H1 (cell line): ENCODE measurements at regions not wholly inside any gene's neighbourhood (a gene's known extent, or its start where the extent isn't known, plus 50 kb on each side); places are given as distances from the start of the nearest gene placed in this dataset.

Experiments
- CTCF ChIA-PET: fragments of 300-600 bp; sonication (Branson Sonifier 250); formaldehyde crosslinking; loops from one replicate; lab custom pipeline; 2021; ENCODE audit not compliant: partially characterized antibody; lab: Charles Lee
- POLR2A ChIA-PET: fragments of 300-600 bp; sonication (Branson Sonifier 250); formaldehyde crosslinking; loops from one replicate; lab custom pipeline; 2021; ENCODE audit warnings: inconsistent platforms; ENCODE audit not compliant: partially characterized antibody; lab: Charles Lee
- DNase-seq, 2 experiments: peaks; one replicate each; pipeline versions ENCODE4 v3.0.0 to v3.0.0-alpha.2; 2010 to 2022; ENCODE audit warnings: low spot score in 2 of 2, low read depth in 1 of 2, mixed read lengths in 1 of 2
- FAIRE-seq: peaks from 2 replicates; lab custom pipeline; 2011; peaks lifted over from hg19 to GRCh38; lab: Jason Lieb, UNC
- H2AFZ ChIP-seq: 2 replicates; pipeline ENCODE4 v1.8.1; 2012; ENCODE audit warnings: low read length, inconsistent platforms
- H2AK5ac ChIP-seq: 2 replicates; pipeline ENCODE4 v1.6.1; 2013; ENCODE audit warnings: low read depth, low read length
- H2BK120ac ChIP-seq: replicated peaks from 2 replicates; pipeline ENCODE3; 2013; ENCODE audit warnings: low read depth, low read length, inconsistent platforms
- H2BK12ac ChIP-seq: 2 replicates; pipeline ENCODE4 v1.6.1; 2013; ENCODE audit warnings: low read depth, low read length
- H2BK15ac ChIP-seq: 2 replicates; pipeline ENCODE4 v1.6.1; 2013; ENCODE audit warnings: low read length
- H2BK20ac ChIP-seq: 2 replicates; pipeline ENCODE4 v1.6.1; 2013; ENCODE audit warnings: low read length
- H2BK5ac ChIP-seq: 2 replicates; pipeline ENCODE4 v1.6.1; 2013; ENCODE audit warnings: low read depth, low read length
- H3K14ac ChIP-seq: 2 replicates; pipeline ENCODE4 v1.6.1; 2013; ENCODE audit warnings: inconsistent platforms; ENCODE audit not compliant: insufficient read length
- H3K18ac ChIP-seq: 2 replicates; pipeline ENCODE4 v1.6.1; 2013; ENCODE audit warnings: low read length; ENCODE audit errors: extremely low read depth
- H3K23ac ChIP-seq: 2 replicates; pipeline ENCODE4 v1.6.1; 2013; ENCODE audit warnings: inconsistent platforms; ENCODE audit not compliant: insufficient read length
- H3K23me2 ChIP-seq: 2 replicates; pipeline ENCODE4 v1.6.1; 2013; ENCODE audit warnings: low read depth, low read length
- H3K27ac ChIP-seq: 2 replicates; pipeline ENCODE4 v1.6.1; 2011; ENCODE audit warnings: low read depth, low read length, inconsistent platforms
- H3K27me3 ChIP-seq, 4 experiments: replicated peaks in 1 of 4; 1 replicate in 1 of 4; 2 replicates in 3 of 4; pipeline versions ENCODE4 v1.6.1 to v1.8.1; 2011 to 2013; ENCODE audit warnings: low read length in 3 of 4, mild to moderate bottlenecking in 3 of 4, inconsistent platforms in 2 of 4, mixed read lengths in 2 of 4, moderate library complexity in 1 of 4; ENCODE audit not compliant: control insufficient read depth in 3 of 4, insufficient read depth in 3 of 4; ENCODE audit errors: extremely low read depth in 1 of 4
- H3K36me3 ChIP-seq, 4 experiments: 2 replicates each; pipeline versions ENCODE4 v1.6.1 to v1.8.1; 2011 to 2013; ENCODE audit warnings: mild to moderate bottlenecking in 4 of 4, low read length in 3 of 4, moderate library complexity in 2 of 4, control low read depth in 1 of 4, inconsistent platforms in 1 of 4; ENCODE audit not compliant: insufficient read depth in 4 of 4, control insufficient read depth in 2 of 4
- H3K4ac ChIP-seq: replicated peaks from 2 replicates; pipeline ENCODE3; 2013; ENCODE audit warnings: low read length, low read depth, mixed read lengths, inconsistent platforms; ENCODE audit not compliant: insufficient read length
- H3K4me1 ChIP-seq, 4 experiments: replicated peaks in 1 of 4; 1 replicate in 1 of 4; 2 replicates in 3 of 4; pipeline versions ENCODE4 v1.6.1 to v1.8.1; 2011 to 2013; ENCODE audit warnings: low read length in 3 of 4, inconsistent platforms in 2 of 4, mixed read lengths in 1 of 4; ENCODE audit not compliant: insufficient read depth in 4 of 4, control insufficient read depth in 3 of 4
- H3K4me2 ChIP-seq, 2 experiments: 2 replicates each; pipeline versions ENCODE4 v1.6.1 to v1.8.1; 2011 to 2013; ENCODE audit warnings: low read depth in 2 of 2, low read length in 2 of 2, control low read depth in 1 of 2, inconsistent platforms in 1 of 2, mild to moderate bottlenecking in 1 of 2; ENCODE audit not compliant: insufficient read depth in 1 of 2
- H3K4me3 ChIP-seq, 4 experiments: fragments of 200-600, 300-600 bp in 1 of 4; sonication (generic), shearing (Covaris generic), sonication (Bioruptor Twin) in 1 of 4; 2 replicates each; pipeline versions ENCODE4 v1.5.1 to v1.8.1; 2011 to 2016; ENCODE audit warnings: low read length in 4 of 4, low read depth in 3 of 4, control low read depth in 2 of 4, inconsistent platforms in 2 of 4, mild to moderate bottlenecking in 2 of 4, mixed read lengths in 1 of 4, moderate library complexity in 1 of 4; ENCODE audit not compliant: insufficient read depth in 2 of 4; ENCODE audit errors: extremely low read depth in 1 of 4
- H3K56ac ChIP-seq: replicated peaks from 2 replicates; pipeline ENCODE3; 2013; ENCODE audit warnings: low read depth, mild to moderate bottlenecking, mixed read lengths, low read length, inconsistent platforms; ENCODE audit not compliant: insufficient read length
- H3K79me1 ChIP-seq: 2 replicates; pipeline ENCODE4 v1.6.1; 2013; ENCODE audit warnings: low read depth, low read length, control low read depth
- H3K79me2 ChIP-seq, 2 experiments: 2 replicates each; pipeline versions ENCODE4 v1.6.1 to v1.8.1; 2012 to 2013; ENCODE audit warnings: low read length in 2 of 2, mild to moderate bottlenecking in 2 of 2, inconsistent platforms in 1 of 2; ENCODE audit not compliant: insufficient read depth in 2 of 2, control insufficient read depth in 1 of 2
- H3K9ac ChIP-seq, 4 experiments: replicated peaks in 1 of 4; 1 replicate in 1 of 4; 2 replicates in 3 of 4; pipeline versions ENCODE4 v1.6.1 to v1.8.1; 2011 to 2013; ENCODE audit warnings: low read depth in 3 of 4, low read length in 3 of 4, control low read depth in 2 of 4, mild to moderate bottlenecking in 2 of 4, moderate library complexity in 2 of 4, inconsistent platforms in 1 of 4; ENCODE audit errors: extremely low read depth in 1 of 4
- H3K9me3 ChIP-seq, 2 experiments: 2 replicates each; pipeline versions ENCODE4 v1.6.1 to v1.8.1; 2012 to 2013; ENCODE audit warnings: mild to moderate bottlenecking in 2 of 2, moderate library complexity in 2 of 2, control low read depth in 1 of 2, inconsistent platforms in 1 of 2, low read depth in 1 of 2, low read length in 1 of 2, mixed read lengths in 1 of 2; ENCODE audit not compliant: insufficient read depth in 2 of 2
- H4K20me1 ChIP-seq, 2 experiments: replicated peaks in 1 of 2; 2 replicates each; pipeline versions ENCODE3 to v1.8.1; 2011 to 2013; ENCODE audit warnings: inconsistent platforms in 2 of 2, low read length in 2 of 2, mild to moderate bottlenecking in 1 of 2; ENCODE audit not compliant: insufficient read depth in 2 of 2, control insufficient read depth in 1 of 2
- H4K5ac ChIP-seq: 2 replicates; pipeline ENCODE4 v1.6.1; 2013; ENCODE audit warnings: low read length, low read depth, mixed read lengths, inconsistent platforms; ENCODE audit not compliant: insufficient read length
- H4K8ac ChIP-seq: 2 replicates; pipeline ENCODE4 v1.8.0; 2013; ENCODE audit warnings: mild to moderate bottlenecking, moderate library complexity, low read length, inconsistent platforms; ENCODE audit not compliant: insufficient read depth; ENCODE audit errors: extremely low read depth
- H4K91ac ChIP-seq: replicated peaks from 2 replicates; pipeline ENCODE3; 2013; ENCODE audit warnings: low read length, mixed read lengths, inconsistent platforms; ENCODE audit not compliant: insufficient read length
- KDM4A ChIP-seq: IDR thresholded peaks from one replicate; pipeline ENCODE4 v1.7.1; 2012; ENCODE audit warnings: low read depth, mild to moderate bottlenecking, moderate library complexity, low read length, inconsistent platforms; ENCODE audit not compliant: severe bottlenecking
- SP2 ChIP-seq: IDR thresholded peaks from 2 replicates; pipeline ENCODE4 v1.6.1; 2012; ENCODE audit warnings: mild to moderate bottlenecking, low read length, inconsistent platforms
- WGBS, 2 experiments: shearing (Covaris generic) in 1 of 2; methylation state at CpG; one replicate each; pipeline versions ENCODE4 v1.1.6 to v1.1.7; 2013 to 2015; ENCODE audit warnings: low lambda C conversion rate in 2 of 2, mixed read lengths in 2 of 2, inconsistent platforms in 1 of 2, low coverage in 1 of 2, missing lambda C conversion rate in 1 of 2; ENCODE audit not compliant: insufficient replicate concordance in 2 of 2, insufficient coverage in 1 of 2, insufficient read length in 1 of 2; ENCODE audit errors: extremely low coverage in 1 of 2, missing lambda C conversion rate in 1 of 2; 5-methylcytosine and 5-hydroxymethylcytosine counted together

DNA sequence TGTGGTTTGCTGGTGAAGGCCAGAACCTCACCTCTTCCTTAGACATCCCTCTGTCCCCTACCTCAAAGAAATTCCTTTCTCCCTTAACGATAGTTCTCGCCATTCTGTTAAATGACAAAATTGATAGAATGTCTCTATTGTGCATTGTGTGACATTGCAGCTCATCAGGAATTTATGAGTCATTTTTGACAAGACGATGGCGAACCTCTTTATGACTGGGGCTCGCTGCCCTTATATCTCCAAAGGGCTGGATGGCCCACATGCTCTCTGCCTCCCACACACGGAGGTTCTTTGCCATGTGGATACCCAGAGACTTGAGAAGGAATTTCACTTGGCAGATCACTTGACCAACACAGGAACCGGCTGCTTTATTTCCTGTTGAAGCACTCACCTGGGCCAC lies 66.8 kb upstream of the RPS6KA2 start:
- ChIA-PET CTCF (interaction anchor here (1.2 to 2.9 kb wide), 3 partner anchors 13 to 73 kb away, joined by 3 to 11 read pairs (median 3); no protein-coding TSS in a partner anchor), POLR2A (no interaction called here)
- Histone ChIP-seq H4K20me1 (no peaks in the 10 kb centered on the region), H4K91ac (no peak overlapping the region), H4K5ac (no peak overlapping the region), H3K18ac (no peak overlapping the region), H3K9ac (no peak overlapping the region), H3K9me3 (no peaks in the 10 kb centered on the region), H3K79me2 (no peaks in the 10 kb centered on the region), H3K27me3 (peaks cover 0 to 3% (median 0%) of the 10 kb centered on the region in 4 experiments; a peak in 1 of 7 replicates), H2BK5ac (no peak overlapping the region), H3K56ac (no peak overlapping the region), H3K4me2 (no peak overlapping the region), H2BK120ac (no peak overlapping the region), H3K4ac (no peak overlapping the region), H2AFZ (no peak overlapping the region), H3K36me3 (no peaks in the 10 kb centered on the region), H2AK5ac (no peak overlapping the region), H2BK15ac (no peak overlapping the region), H3K14ac (no peak overlapping the region), H3K27ac (no peak overlapping the region), H2BK12ac (no peak overlapping the region), H3K79me1 (no peaks in the 10 kb centered on the region), H3K23ac (no peak overlapping the region), H3K4me3 (no peak overlapping the region), H2BK20ac (no peak overlapping the region), H4K8ac (no peak overlapping the region), H3K4me1 (no peaks in the 10 kb centered on the region; a peak in 1 of 7 replicates), H3K23me2 (no peaks in the 10 kb centered on the region)
- DNase-seq (no peak), FAIRE-seq (no peak)
- 92% methylated on average over 7 of the region's 7 CpGs; no CpG with 5 or more reads in 1 of the 2 experiments for WGBS, 2 experiments
- TF ChIP-seq KDM4A (no peak), SP2 (no peak)
